Inferior parietal cortex (tissue), 1 donor: ENCODE measurements at regions not wholly inside any gene's neighbourhood (a gene's known extent, or its start where the extent isn't known, plus 50 kb on each side); places are given as distances from the start of the nearest gene placed in this dataset.
A peak's percentile ranks its signal among the peaks of the same experiment; 100 is the strongest.
"Not testable (repeated sequence)": the region's sequence is repeated elsewhere in the genome, so short reads cannot be mapped to it uniquely, and the experiment has no call there.

Experiments used
- DNase-seq: peaks from one replicate; pipeline ENCODE4 v3.0.0-alpha.2; 2016; ENCODE audit errors: extremely low spot score

- DNase-seq = no peak
Observed at GRCh38 chr6:14597090-14597489, 479.5 kb downstream of the CD83 start.

- no peak for DNase-seq
Observed at GRCh38 chr6:14598017-14598864, 480.7 kb downstream of the CD83 start.

- DNase-seq = not testable (repeated sequence)
Observed at GRCh38 chr6:14600306-14600705, 482.7 kb downstream of the CD83 start.

- no peak for DNase-seq
Observed at GRCh38 chr6:14601490-14601889, 483.9 kb downstream of the CD83 start.

GRCh38 chr6:14606353-14606752, 488.8 kb downstream of the CD83 start:
- no peak for DNase-seq

GRCh38 chr6:14610141-14610540, 492.6 kb downstream of the CD83 start:
- no peak for DNase-seq

- peak; percentile 15 for DNase-seq
Observed at GRCh38 chr6:14612016-14612980, 494.7 kb downstream of the CD83 start.

DNA sequence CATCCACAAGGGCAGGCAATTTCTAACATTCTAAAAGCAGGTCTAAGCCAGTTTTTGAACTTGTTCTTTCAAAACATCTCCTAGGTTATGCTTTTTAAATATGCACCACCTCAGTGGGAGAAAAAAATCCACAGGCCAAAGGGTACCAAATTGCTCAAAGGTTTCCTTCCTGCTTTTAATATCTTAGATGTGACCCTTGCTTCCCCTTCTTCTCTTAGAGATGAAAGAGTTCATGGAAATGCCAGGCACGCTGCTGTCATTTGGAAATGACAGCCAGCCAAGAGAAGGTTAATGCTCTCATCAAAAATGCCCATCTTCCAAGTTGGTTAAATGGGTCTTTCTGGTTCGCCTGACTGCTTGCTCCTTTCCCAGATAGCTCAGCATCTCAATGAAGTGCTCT, 497.1 kb downstream of the CD83 start:
- no peak for DNase-seq

GRCh38 chr6:14616656-14617055, 499.1 kb downstream of the CD83 start:
- DNase-seq = no peak

GRCh38 chr6:14618759-14619418, 501.3 kb downstream of the CD83 start:
- DNase-seq = no peak

- no peak for DNase-seq
Observed at GRCh38 chr6:14619419-14619781, 501.8 kb downstream of the CD83 start.

- no peak for DNase-seq
Observed at GRCh38 chr6:14620522-14620921, 502.9 kb downstream of the CD83 start.

DNA sequence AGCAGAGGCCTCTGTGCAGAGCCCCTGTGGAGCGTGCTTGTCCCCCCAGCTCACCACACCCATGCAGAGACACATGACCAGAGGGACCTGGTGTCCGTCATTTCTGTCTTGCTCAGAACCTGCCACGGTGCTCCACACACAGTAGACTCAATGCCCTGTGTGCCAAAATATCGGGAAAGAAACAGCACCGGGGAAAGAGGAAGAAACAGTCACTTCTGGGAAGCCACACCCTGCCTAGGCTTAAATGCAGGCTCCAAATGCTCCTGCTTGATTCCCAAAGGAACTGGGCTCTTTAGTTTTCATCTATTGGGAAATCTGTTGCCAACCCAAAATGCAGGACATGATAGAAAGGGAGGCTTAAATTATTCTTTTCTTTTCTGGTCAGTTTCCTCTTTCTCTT, 503.9 kb downstream of the CD83 start:
- no peak for DNase-seq

DNA sequence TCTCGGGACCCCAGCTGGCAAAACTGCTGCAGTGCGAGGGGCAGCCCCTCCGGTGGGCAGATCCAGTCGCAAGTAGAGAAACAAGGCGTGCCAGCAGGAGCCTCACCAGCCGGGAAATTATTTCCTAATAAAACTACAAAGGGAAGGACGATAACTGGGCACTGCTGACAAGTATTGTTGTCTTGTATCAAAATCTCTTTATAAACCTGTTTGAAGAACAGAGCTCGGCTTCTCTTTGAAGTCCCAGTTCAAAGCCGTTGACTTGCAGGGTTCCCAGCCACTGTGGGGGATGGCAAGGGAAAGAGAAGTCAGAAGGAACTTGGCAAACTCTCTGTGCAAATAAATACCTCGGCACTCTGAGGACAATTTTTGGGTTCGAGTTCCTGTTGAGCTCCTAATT, 504.5 kb downstream of the CD83 start:
- no peak for DNase-seq

DNA sequence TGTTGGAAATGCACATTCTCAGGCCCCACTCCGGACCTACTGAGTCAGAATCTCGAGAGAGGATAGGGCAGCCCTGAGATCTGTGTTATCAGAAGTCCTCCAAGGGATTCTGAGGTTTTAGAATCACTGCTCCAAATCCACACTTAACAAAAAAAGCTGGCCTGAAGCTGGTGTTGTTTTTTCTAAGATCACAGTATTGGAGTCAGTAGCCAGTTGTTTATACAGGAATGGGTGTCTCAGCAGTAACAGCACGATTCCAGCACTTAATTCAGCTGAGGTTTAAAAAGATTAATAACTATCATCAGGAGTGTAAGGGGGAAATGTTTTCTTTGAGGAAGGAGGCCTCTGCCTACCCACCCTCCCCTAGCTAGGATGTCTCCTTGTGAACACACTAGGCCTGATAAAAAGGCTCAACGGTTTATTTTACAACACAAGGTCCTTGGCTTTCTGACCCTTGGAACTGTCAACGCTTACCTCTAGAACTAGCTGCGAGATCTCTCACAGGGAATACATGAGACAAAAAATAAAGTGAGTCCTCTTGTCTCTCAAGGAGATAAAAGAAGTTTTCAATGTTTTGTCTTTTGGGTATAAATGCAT, 505.4 kb downstream of the CD83 start:
- no peak for DNase-seq

GRCh38 chr6:14625173-14625895, 507.8 kb downstream of the CD83 start:
- no peak for DNase-seq

DNA sequence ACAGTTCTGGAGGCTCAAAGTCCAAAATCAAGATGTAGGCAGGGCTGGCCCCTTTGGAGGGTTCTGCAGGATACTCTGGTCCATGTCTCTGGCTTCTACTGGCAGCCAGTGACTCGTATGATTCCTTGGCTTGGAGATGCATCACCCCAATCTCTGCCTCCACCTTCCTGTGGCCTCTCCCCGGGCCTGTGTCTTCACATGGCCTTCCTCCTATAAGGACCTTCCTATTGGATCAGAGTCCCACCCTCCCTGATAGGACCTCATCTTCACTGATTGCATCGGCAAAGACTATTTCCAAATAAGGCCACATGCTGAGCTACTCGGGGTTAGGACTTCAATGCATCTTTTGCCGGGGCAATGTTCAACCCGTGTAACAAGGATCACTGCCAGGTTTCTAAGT, 509.0 kb downstream of the CD83 start:
- no peak for DNase-seq

DNA sequence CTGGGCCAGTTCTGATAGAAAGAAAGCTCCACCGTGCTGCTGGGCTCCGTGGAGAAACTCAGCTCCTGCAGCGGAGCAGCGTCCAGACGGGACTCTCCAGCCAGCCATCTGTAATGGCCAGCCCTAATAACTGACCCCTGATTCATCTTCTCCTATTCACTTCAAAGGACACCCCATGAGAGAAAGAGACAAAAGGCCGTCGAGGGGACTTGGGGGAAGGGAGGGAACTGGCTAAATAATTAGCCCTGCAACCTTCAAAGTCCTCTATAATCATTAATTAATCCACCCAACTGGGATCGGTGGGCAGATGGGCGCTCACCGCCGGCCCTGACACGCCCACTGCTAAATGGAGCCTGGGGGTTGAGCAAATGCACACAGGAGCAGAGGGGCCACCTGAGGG, 512.4 kb downstream of the CD83 start:
- DNase-seq = no peak

- no peak for DNase-seq
Observed at GRCh38 chr6:14633479-14633878, 515.9 kb downstream of the CD83 start.

- DNase-seq = no peak
Observed at GRCh38 chr6:14634072-14634471, 516.5 kb downstream of the CD83 start.

DNA sequence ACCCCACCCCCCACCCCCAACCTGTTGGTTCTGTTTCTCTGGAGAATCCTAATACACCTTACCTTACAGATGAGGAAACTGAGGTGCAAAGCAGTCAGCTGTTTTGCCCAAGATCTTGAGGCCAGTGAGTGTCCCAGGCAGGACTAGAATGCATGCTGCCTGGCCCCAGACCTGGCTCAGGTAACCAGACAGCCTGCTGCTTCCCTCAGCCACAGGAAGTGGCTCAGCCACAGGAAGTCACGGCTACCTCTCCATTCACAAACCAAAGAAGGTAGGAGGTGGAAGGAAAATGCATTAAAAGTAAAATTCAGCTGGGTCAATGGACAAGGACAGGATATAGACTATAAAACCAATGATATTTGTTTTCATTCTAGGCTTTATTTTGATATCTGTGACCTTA, 517.6 kb downstream of the CD83 start:
- DNase-seq = no peak
